Fibroblast of skin of back (primary cell): ENCODE measurements at regions not wholly inside any gene's neighbourhood (a gene's known extent, or its start where the extent isn't known, plus 50 kb on each side); places are given as distances from the start of the nearest gene placed in this dataset.
"Not testable (repeated sequence)": the region's sequence is repeated elsewhere in the genome, so short reads cannot be mapped to it uniquely, and the experiment has no call there.

ENCODE experiments used
- DNase-seq: peaks from one replicate; pipeline ENCODE4 v3.0.0-alpha.2; 2013

DNA sequence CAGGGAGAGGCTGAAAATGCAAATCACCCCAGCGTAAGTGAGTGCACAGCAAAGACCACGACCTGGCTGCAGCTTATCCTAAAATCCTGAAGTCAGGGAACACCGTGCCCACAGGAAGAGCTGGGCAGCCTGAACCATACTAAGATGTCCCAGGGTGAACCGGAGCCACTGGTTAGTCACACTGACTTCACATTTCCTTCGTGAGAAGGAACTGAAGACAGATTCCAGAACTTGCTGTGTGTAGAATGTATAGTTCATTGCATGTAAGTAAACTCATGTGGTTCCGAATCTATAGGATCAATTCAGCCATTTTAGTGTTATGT lies 84.6 kb upstream of the NDUFV2 start:
- DNase-seq: peak; percentile 86

DNA sequence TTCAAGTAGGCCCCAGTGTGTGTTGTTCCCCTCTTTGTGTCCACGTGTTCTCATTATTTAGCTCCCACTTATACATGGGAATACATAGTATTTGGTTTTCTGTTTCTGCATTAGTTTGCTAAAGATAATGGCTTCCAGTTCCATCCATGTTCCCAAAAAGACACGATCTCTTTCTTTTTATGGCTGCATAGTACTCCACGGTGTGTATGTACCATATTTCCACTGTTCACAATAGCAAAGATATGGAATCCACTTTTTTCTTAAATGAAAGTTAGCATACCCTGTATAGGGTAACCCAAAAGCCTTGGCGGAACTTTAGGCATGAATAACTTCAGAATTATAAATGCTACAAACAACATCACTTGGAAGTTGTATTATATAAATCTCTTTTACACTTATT lies 83.4 kb upstream of the NDUFV2 start:
- no peak for DNase-seq

DNA sequence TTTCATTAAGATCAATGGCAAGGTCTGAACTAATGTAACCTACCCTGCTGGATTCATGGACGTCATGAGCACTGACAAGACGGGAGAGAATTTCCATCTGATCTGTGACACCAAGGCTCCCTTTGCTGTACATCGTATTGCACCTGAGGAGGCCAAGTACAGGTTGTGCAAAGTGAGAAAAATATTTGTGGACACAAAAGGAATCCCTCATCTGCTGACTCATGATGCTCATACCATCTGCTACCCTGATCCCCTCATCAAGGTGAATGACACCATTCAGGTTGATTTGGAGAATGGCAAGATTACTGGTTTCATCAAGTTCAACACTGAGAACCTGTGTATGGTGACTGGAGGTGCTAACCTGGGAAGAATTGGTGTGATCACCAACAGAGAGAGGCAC lies 82.3 kb upstream of the NDUFV2 start:
- no peak for DNase-seq

DNA sequence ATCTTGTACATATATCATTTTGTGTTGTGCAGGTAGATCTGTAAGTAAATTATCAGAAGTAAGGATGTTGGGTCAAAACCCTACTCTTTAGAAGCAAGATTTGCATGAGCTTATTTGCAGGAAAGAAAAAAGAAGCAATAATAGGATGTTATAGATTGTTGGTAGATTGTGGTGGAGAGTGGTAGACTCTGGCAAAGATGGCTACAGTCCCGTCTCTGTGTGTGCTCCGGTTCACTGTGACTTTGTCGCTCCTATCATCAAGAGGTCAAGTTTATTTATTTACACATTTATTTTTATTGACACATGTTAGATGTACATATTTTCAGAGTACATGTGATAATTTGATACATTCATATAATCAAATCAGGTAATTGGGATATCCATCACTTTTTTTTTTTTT lies 81.0 kb upstream of the NDUFV2 start:
- DNase-seq: no peak

DNA sequence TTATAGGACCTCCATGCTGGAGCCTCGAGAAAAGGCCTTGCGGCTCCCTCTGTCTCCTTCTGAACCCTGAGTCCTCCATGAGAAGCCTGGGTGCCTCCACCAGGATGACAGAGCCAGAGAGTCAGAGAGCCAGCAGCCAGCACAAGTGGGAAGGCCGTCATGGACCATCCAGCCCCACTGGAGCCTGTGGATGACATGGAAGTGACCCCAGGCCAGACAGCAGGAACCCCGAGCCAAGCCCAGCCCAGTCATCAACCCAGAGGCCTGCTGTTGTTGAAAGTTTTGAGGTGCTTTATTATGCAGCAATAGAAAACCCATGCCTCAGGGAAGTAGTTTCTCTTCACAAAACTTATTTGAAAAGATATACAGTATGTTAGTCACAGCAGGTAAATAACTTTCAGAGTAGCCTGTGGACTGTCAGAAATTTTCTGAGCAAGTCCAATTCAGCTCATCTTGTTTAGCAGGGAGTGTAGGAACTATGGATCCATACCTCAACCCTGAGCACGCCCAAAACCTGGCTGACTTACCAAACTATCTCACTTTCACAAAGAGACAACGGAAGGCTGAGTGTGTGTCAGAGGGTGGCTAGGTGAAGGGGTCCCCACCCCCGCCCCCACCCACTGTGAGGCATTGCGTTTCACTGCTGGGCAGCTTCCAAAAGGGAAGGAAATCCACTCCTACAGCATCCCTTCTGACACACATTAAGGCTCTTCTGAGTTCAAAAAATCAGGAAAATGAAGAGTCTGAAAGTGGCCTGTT lies 79.9 kb upstream of the NDUFV2 start:
- no peak for DNase-seq

DNA sequence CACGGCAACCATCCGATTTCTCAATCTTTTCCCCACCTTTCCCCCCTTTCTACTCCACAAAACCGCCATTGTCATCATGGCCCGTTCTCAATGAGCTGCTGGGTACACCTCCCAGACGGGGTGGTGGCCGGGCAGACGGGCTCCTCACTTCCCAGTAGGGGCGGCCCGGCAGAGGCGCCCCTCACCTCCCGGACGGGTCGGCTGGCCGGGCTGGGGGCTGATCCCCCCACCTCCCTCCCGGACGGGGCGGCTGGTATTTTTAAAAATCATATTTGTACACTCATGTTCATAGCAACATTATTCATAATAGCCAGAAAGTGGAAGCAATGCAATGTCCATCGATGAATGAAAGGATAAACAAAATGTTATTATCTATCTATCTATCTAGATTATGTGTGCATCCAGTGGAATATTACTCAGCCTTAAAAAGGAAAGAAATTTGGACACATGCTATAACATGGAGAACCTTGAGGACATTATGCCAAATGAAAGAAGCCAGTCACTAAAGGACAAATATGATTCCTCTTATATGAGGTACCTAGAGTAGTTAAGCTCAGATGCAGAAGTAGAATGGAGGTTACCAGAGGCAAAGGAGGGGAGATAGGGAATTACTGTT lies 78.4 kb upstream of the NDUFV2 start:
- DNase-seq: not testable (repeated sequence)

DNA sequence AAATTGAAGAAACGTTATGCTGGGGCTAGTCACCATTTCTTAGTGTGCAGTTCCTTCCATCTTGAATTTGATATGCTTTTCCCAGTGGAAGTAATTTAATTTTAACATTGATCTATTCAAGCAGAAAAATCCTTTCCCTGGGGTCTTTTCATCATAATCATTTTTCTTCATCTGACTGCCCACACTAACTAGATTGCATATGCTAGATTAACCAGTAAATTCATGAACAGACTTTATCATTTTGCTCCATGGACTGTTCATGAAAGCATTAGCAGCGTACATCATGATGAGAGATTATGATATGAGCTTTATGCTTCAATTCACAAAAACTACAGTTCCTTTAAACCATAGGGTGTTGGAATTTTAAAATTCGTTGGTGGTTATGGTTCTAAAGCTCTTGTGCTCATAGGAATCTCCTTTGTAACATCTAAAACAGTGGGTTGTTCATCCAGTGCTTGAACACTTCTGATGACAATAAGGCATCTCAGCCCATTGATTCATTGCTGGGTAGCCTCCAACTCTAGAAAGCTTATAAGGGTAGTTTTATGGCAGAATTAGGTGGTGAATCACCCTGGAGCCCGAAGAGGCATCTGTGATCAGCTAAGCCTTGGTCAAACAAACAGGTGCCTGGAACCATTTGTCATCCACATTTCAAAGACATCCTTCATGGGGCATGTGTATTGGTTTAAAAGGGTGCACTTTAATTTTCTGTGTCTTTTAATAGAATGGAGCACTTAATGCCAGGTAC lies 77.2 kb upstream of the NDUFV2 start:
- peak; percentile 32 for DNase-seq

DNA sequence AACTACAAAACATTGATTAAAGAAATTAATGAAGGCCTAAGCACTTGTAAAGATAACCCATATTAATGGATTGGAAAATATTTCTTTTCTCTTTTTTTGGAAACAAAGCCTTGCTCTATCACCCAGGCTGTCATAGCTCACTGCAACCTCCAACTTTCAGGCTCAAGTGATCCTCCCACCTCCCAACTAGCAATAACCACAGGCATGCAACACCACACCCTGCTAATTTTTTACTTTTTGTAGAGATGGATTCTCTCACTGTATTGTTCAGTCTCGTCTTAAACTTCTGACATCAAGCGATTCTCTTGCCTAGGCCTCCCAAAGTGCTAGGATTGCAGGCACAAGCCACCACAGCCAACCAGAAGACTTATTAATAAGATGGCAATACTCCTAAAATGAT lies 73.4 kb upstream of the NDUFV2 start:
- peak; percentile 57 for DNase-seq

DNA sequence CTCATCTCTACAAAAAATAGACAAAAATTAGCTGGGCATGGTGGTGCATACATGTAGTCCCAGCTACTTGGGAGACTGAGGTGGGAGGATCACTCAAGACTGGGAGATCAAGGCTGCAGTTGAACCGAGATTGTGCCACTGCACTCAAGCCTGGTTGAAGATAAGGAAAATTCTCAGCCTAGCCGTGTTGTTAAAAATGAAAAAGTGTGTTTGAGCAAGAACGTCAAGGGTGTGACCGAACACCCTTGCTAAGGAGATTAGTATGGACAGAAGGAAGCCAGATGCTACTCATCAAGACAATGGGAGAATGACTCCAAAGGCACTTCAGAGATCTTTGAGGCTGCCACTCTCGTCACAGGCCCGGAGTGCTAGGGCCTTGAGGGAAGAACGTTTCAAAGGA lies 70.0 kb upstream of the NDUFV2 start:
- no peak for DNase-seq

DNA sequence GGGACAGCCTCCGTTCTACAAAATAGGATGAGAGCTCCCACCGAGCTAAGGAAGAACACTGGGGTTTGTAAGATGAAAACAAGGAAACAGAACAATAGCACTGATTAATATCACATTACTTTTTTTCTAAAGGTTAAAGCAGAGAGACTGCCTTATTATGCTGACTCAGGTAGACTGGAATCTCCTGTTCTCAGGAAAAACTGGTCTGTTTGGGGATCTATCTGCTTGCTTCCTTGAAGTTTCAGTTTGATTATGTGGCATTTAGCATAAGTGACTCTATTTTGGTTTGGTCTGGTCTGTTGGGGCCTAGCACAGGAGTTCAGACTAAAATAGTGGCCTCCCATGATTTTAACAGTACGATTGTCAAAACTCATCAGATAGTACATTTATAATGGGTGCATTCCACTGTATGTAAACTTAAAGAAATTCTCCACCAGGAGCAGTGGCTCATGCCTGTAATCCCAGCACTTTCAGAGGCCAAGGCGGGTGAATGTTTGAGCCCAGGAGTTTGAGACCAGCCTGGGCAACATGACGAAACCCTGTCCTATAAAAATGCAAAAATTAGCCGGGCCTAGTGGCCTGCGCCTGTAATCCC lies 64.1 kb upstream of the NDUFV2 start:
- no peak for DNase-seq

DNA sequence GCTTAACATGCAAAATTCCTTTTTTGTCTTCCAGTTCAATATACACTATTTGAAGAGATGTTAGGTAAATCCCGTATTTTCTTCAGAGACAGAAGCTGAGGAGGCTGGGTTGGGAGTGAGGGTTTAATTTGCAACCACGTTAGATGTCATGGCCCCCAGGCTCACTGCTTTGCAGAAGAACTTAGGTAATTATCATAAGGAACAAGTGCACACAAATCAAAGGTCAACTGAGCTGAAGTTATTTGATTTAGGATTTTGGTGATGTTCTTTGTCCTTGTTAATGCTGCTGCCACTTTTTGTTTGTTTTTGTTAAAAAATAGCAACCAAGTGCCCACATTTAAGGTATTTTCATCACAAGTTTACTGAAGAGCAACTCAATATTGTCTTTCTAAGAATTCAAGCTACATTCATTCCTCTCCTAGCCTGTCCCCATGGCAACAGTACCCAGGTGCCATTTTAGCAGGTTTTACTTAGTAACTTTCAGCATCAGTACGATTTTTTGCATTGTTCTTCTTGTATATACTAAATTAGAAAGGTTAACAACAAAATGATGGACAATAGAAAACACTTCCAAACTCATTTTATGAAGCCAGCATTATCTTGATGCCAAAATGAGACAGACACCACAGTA lies 62.9 kb upstream of the NDUFV2 start:
- no peak for DNase-seq

DNA sequence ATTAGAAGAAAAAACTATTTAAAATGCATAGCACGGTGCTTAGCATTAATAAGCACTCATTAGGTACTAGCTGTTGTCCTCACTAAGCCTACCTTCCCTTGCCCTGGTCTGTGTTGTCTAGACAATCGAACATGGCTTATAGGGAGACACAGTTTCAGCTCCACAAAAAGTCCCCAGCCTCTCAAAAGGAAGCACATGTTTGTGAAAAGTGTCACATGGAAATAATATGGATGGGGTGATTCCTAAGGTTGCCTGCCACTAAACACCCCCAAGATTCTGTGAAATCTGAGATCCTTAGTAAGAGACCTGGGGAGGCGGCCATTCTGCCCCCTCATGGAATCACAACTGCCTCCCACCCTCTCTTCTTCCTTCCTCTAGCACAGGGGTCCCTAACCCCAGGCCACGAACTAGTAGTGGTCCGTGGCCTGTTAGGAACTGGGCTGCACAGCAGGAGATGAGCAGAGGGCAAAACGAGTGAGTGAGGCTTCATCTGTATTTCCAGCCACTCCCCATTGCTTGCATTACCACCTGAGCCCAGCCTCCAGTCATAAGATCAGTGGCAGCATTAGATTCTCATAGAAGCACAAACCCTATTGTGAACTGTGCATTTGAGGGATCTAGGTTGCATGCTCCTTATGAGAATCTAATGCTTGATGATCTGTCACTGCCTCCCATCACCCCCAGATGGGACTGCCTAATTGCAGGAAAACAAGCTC lies 59.6 kb upstream of the NDUFV2 start:
- no peak for DNase-seq

DNA sequence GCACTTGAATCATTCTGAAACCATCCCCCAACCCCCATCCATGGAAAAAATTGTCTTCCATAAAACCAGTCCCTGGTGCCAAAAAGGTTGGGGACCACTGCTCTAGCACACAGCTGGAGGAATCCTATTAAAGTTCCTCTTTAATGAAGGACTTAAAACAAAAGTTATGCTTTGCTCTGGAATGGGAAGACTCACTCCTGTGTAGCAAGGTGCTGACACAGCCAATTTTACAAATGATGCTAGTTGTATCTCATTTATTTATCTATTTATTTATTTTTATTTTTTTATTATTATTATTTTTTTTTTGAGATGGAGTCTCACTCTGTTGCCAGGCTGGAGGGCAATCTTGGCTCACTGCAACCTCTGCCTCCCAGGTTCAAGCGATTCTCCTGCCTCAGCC lies 58.9 kb upstream of the NDUFV2 start:
- no peak for DNase-seq

DNA sequence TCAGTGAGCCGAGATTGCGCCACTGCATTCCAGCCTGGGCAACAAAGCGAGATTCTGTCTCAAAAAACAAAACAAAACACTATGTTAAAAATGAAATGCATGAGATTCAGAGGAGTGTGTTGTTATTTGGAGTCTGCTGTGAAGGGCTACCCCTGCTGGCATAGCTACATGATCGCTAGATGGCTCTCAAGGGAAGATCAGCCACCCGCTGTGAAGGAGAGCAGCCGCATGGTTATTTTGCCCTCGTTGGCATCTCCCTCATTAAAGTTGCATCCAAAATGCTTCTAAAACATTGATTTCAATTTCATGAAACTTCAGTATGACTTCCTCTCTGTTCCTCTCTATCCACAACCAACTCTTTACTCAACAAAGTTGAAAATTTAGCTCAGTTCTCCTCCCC lies 54.8 kb upstream of the NDUFV2 start:
- no peak for DNase-seq

DNA sequence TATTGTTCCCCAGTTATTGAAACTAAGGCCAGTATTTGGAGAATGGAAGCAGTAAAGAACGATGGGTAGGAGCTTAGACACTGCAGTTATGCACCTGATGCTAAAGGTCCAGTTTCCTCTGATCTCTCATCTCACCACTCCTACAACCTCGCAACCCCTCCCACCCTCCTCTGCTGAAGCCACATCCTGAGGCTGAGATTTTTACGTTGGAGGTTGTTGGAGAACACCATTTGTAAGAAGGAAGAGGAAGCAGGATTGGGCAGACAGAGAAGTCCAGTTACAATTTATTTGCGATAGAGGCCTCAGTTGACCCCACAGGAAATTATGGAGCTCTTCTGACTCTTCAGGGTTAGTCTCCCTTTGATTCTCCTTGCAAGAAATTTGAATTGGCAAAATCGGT lies 54.3 kb upstream of the NDUFV2 start:
- no peak for DNase-seq

DNA sequence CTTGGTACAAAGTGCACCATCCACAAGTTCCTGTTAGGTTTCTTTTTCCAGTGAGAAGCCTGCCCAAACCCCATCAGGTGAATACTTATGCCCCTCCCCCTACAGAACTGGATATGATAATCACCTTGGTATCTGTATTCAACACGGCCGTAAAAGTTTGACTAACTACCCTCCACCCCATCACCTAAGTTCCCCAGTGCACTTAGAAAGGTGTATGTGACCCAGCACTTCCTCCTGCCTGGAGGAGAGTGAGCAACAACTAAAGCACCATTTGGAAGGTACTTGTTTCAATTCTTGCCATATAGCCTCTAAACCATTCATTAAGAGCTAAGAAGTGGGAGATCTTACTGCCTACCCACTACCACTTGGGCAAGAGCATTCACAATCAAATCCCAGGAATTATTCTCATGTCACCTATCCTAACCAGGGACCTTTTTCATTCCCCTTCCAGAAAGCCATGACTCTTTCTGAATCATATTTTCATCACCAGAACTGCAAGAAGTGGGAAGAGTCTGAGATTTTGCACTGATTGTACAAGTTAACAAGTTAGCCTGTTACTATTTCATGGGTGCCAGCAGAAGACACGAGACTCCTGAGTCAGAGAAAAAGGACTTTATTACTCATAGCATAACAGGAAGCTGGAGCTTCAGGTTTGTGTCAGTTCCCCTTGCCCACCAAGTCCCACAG lies 53.5 kb upstream of the NDUFV2 start:
- peak; percentile 53 for DNase-seq

DNA sequence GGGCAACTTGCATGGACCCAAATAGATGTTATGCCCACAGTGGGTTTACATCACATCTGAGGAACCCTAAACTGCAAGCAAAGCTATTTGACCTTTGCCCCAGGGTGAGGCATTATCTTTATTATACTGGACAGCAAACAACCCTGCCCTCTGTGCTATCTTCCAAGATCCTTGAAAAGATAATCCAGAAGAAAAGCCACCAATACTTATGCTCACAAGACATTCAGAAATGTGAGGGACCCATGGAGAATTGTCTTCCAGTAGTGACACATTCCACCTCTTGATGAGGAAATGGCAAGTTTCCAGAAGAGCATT lies 53.0 kb upstream of the NDUFV2 start:
- DNase-seq: no peak

DNA sequence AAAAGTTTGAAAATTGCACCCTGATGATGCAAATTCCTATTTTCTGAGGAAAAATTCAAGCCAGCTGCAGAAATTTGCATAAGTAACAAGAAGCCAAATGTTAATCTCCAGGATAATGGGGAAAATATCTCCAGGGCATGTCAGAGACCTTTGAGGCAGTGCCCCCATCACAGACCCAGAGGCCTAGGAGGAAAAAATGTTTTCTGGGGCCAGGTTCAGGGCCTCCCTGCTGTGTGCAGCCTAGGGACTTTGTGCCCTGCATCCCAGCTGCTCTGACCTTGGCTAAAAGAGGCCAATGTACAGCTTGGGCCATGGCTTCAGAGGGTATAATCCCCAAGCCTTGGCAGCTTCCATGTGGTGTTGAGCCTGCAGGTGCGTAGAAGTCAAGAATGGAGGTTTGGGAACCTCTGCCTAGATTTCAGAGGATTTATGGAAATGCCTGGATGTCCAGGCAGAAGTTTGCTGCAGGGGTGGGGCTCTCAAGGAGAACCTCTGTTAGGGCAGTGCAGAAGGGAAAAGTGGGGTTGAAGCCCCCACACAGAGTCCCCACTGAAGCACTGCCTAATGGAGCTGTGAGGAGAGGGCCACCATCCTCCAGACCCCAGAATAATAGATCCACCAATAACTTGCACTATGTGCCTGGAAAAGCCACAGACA lies 51.7 kb upstream of the NDUFV2 start:
- not testable (repeated sequence) for DNase-seq
